ENCODE measurements at regions not wholly inside any gene's neighbourhood (a gene's known extent, or its start where the extent isn't known, plus 50 kb on each side); places are given as distances from the start of the nearest gene placed in this dataset.

GRCh38 chr20:11117808-11118528, 444.2 kb upstream of the JAG1 start:
- POLR2A ChIA-PET, result no interaction called here
- H3K27ac ChIP-seq (ENCODE audit: low read length), result no peak overlapping the region
- BruUV-seq (replicated peaks), result no TSS peak

GRCh38 chr20:11118802-11119380, 445.1 kb upstream of the JAG1 start:
- no peaks in the 10 kb centered on the region for H3K9me3 ChIP-seq (ENCODE audit: control insufficient read depth, insufficient read depth, low read depth, low read length)
- BruUV-seq (replicated peaks), result no TSS peak
- H3K27ac ChIP-seq (ENCODE audit: low read length), result no peak overlapping the region
- intact Hi-C loops (cut with micrococcal nuclease; ENCODE audit: unreplicated experiment), result no loop called here
- DNase-seq (ENCODE audit: low read depth, low spot score), result no peak
- no peaks in the 10 kb centered on the region for H3K4me1 ChIP-seq (ENCODE audit: control insufficient read depth, insufficient read depth, low read length)
- ATAC-seq, result no peak
- TF ChIP-seq, protein P1, sequence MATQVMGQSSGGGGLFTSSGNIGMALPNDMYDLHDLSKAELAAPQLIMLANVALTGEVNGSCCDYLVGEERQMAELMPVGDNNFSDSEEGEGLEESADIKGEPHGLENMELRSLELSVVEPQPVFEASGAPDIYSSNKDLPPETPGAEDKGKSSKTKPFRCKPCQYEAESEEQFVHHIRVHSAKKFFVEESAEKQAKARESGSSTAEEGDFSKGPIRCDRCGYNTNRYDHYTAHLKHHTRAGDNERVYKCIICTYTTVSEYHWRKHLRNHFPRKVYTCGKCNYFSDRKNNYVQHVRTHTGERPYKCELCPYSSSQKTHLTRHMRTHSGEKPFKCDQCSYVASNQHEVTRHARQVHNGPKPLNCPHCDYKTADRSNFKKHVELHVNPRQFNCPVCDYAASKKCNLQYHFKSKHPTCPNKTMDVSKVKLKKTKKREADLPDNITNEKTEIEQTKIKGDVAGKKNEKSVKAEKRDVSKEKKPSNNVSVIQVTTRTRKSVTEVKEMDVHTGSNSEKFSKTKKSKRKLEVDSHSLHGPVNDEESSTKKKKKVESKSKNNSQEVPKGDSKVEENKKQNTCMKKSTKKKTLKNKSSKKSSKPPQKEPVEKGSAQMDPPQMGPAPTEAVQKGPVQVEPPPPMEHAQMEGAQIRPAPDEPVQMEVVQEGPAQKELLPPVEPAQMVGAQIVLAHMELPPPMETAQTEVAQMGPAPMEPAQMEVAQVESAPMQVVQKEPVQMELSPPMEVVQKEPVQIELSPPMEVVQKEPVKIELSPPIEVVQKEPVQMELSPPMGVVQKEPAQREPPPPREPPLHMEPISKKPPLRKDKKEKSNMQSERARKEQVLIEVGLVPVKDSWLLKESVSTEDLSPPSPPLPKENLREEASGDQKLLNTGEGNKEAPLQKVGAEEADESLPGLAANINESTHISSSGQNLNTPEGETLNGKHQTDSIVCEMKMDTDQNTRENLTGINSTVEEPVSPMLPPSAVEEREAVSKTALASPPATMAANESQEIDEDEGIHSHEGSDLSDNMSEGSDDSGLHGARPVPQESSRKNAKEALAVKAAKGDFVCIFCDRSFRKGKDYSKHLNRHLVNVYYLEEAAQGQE (IDR thresholded peaks at IDR 0.05; ENCODE audit: insufficient read depth in 1 of 2, low read depth in 2 of 2, low read length in 1 of 2), result no peak
- TF ChIP-seq POLR2AphosphoS5 (IDR thresholded peaks at IDR 0.05; ENCODE audit: low read depth, low read length) (no peak), SIN3A (IDR thresholded peaks at IDR 0.05; ENCODE audit: borderline replicate concordance, insufficient read depth, low read depth, low read length) (no peak), TCF7L2 (IDR thresholded peaks at IDR 0.05; ENCODE audit: low read depth, low read length) (no peak)
- TF ChIP-seq, protein P2, sequence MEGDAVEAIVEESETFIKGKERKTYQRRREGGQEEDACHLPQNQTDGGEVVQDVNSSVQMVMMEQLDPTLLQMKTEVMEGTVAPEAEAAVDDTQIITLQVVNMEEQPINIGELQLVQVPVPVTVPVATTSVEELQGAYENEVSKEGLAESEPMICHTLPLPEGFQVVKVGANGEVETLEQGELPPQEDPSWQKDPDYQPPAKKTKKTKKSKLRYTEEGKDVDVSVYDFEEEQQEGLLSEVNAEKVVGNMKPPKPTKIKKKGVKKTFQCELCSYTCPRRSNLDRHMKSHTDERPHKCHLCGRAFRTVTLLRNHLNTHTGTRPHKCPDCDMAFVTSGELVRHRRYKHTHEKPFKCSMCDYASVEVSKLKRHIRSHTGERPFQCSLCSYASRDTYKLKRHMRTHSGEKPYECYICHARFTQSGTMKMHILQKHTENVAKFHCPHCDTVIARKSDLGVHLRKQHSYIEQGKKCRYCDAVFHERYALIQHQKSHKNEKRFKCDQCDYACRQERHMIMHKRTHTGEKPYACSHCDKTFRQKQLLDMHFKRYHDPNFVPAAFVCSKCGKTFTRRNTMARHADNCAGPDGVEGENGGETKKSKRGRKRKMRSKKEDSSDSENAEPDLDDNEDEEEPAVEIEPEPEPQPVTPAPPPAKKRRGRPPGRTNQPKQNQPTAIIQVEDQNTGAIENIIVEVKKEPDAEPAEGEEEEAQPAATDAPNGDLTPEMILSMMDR (IDR thresholded peaks at IDR 0.05), result no peak
- H3K36me3 ChIP-seq (ENCODE audit: control insufficient read depth, insufficient read depth, low read length), result no peaks in the 10 kb centered on the region
- no peak overlapping the region for H3K4me3 ChIP-seq (ENCODE audit: low read depth in 2 of 2, low read length in 2 of 2)
- POLR2A ChIA-PET, result no interaction called here
- in situ Hi-C loops (cut with HindIII; ENCODE audit: low pct_unique_long_range_greater_than_20kb, low sequenced_read_pairs), result no loop called here
- CTCF ChIA-PET, result no interaction called here
- H3K27me3 ChIP-seq (ENCODE audit: control insufficient read depth, insufficient read depth, low read length), result no peaks in the 10 kb centered on the region

More at GRCh38 chr20:11117808-11118528, 444.2 kb upstream of the JAG1 start:
- no peaks in the 10 kb centered on the region for H3K9me3 ChIP-seq (ENCODE audit: control insufficient read depth, insufficient read depth, low read depth, low read length)
- in situ Hi-C loops (cut with HindIII; ENCODE audit: low pct_unique_long_range_greater_than_20kb, low sequenced_read_pairs), result no loop called here
- TF ChIP-seq, protein P1 (IDR thresholded peaks at IDR 0.05; ENCODE audit: insufficient read depth in 1 of 2, low read depth in 2 of 2, low read length in 1 of 2), result no peak
- TF ChIP-seq TCF7L2 (IDR thresholded peaks at IDR 0.05; ENCODE audit: low read depth, low read length) (no peak), SIN3A (IDR thresholded peaks at IDR 0.05; ENCODE audit: borderline replicate concordance, insufficient read depth, low read depth, low read length) (no peak)
- TF ChIP-seq, protein P2 (IDR thresholded peaks at IDR 0.05), result no peak
- ATAC-seq (no peak), DNase-seq (ENCODE audit: low read depth, low spot score) (no peak)
- no peak overlapping the region for H3K4me3 ChIP-seq (ENCODE audit: low read depth in 2 of 2, low read length in 2 of 2)
- CTCF ChIA-PET, result no interaction called here
- H3K36me3 ChIP-seq (ENCODE audit: control insufficient read depth, insufficient read depth, low read length), result no peaks in the 10 kb centered on the region
- H3K27me3 ChIP-seq (ENCODE audit: control insufficient read depth, insufficient read depth, low read length), result no peaks in the 10 kb centered on the region
- intact Hi-C loops (cut with micrococcal nuclease; ENCODE audit: unreplicated experiment), result no loop called here
- H3K4me1 ChIP-seq (ENCODE audit: control insufficient read depth, insufficient read depth, low read length), result no peaks in the 10 kb centered on the region

Measured in Panc1 (cell line).